ENCODE measurements at regions not wholly inside any gene's neighbourhood (a gene's known extent, or its start where the extent isn't known, plus 50 kb on each side); places are given as distances from the start of the nearest gene placed in this dataset.
"Not testable (repeated sequence)": the region's sequence is repeated elsewhere in the genome, so short reads cannot be mapped to it uniquely, and the experiment has no call there.

DNA sequence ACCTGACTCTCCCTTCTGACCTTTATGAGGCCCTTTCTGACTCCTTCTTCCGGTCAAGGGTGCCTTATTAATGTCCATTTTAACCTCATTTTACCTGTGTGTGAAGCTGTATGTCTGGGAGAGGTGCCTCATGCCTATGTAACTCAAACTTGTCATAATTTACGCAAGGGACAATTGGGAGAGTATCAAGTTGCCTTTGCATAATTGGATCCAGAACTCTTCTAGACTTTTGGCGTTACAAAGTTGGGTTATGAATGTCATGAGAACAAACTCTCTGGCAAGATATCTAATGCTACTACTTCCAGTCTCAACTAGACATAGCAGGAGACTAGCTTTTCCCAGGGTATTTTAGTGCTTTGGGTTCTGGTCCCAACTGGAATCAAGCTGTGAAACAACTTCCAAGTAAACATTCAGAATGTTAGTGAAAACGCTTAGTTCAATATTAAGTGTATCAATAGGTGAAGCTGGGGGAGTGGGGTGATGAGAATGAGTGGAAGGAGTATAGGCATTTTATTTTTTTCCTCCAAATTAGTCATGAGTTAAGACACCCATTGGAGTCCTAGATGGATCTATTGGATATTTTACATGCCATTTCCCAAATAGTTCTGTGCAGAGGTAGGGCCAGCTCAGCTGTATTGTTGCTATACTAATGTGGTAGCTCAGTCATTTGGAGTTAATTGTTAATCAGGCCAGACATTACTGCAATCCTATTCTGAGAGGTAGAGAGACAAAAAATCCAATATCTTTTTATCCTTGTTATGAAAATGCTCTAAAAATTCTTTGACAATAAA, 159.9 kb downstream of the TFAP2B start:
- Mint-ChIP-seq H3K27ac (no peak overlapping the region), H3K9me3 (peaks cover 0 to 12% of the 10 kb centered on the region in 2 donors), H3K36me3 (no peaks in the 10 kb centered on the region)
- ATAC-seq = no peak
- no peak for DNase-seq (ENCODE audit: low spot score in 2 of 2)

- no peak for ATAC-seq
- no peak for DNase-seq (ENCODE audit: low spot score in 2 of 2)
- Mint-ChIP-seq H3K36me3 (no peaks in the 10 kb centered on the region), H3K9me3 (peaks cover 1 to 12% of the 10 kb centered on the region in 2 donors), H3K27ac (no peak overlapping the region)
These were observed 160.5 kb downstream of the TFAP2B start for GRCh38 chr6:50979171-50979525.

- H3K36me3 Mint-ChIP-seq = no peaks in the 10 kb centered on the region
- no peak overlapping the region for H3K27ac Mint-ChIP-seq
These were observed 165.5 kb downstream of the TFAP2B start for GRCh38 chr6:50984135-50984534.

DNA sequence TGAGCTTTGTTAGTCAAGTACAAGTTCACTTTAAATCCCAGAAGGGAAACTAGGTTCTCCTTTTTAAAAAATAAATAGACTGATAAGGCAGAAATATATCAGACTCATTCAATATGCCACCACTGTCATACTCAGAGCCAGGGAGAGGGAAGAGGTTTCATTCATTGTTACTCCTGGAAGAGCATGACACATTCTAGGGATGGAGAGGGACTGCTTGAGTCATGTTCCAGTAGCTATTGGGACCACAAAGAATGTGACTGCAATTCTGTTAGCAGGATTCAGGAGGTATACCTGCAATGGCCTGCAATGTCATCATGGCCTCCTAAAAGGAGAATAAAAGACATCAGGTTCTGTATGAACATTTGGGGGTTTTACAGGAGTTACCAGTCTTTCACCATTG, 167.6 kb downstream of the TFAP2B start:
- Mint-ChIP-seq H3K27ac (no peak overlapping the region), H3K36me3 (no peaks in the 10 kb centered on the region), H3K9me3 (peaks cover 8 to 10% of the 10 kb centered on the region in 2 donors)
- ATAC-seq = no peak
- DNase-seq (ENCODE audit: low spot score in 2 of 2) = no peak

More at GRCh38 chr6:50984135-50984534, 165.5 kb downstream of the TFAP2B start:
- H3K9me3 Mint-ChIP-seq = peaks cover 10 to 12% of the 10 kb centered on the region in 2 donors
- ATAC-seq = no peak
- no peak for DNase-seq (ENCODE audit: low spot score in 2 of 2)

- no peak overlapping the region for H3K27ac Mint-ChIP-seq
- H3K9me3 Mint-ChIP-seq = peaks cover 8 to 14% of the 10 kb centered on the region in 2 donors
- DNase-seq (ENCODE audit: low spot score in 2 of 2) (no peak), ATAC-seq (no peak)
- H3K36me3 Mint-ChIP-seq = no peaks in the 10 kb centered on the region
These were observed 170.5 kb downstream of the TFAP2B start for GRCh38 chr6:50989123-50989522.

- no peak overlapping the region for H3K27ac Mint-ChIP-seq
- DNase-seq (ENCODE audit: low spot score in 2 of 2) (no peak), ATAC-seq (no peak)
- peaks cover 5 to 8% of the 10 kb centered on the region in 2 donors for H3K9me3 Mint-ChIP-seq
- H3K36me3 Mint-ChIP-seq = no peaks in the 10 kb centered on the region
These were observed 172.2 kb downstream of the TFAP2B start for GRCh38 chr6:50990750-50991446.

- DNase-seq (ENCODE audit: low spot score in 2 of 2) (no peak), ATAC-seq (no peak)
- peaks cover 4 to 5% of the 10 kb centered on the region in 2 donors for H3K9me3 Mint-ChIP-seq
- H3K36me3 Mint-ChIP-seq = no peaks in the 10 kb centered on the region
- H3K27ac Mint-ChIP-seq = no peak overlapping the region
These were observed 173.6 kb downstream of the TFAP2B start for GRCh38 chr6:50992232-50992631.

DNA sequence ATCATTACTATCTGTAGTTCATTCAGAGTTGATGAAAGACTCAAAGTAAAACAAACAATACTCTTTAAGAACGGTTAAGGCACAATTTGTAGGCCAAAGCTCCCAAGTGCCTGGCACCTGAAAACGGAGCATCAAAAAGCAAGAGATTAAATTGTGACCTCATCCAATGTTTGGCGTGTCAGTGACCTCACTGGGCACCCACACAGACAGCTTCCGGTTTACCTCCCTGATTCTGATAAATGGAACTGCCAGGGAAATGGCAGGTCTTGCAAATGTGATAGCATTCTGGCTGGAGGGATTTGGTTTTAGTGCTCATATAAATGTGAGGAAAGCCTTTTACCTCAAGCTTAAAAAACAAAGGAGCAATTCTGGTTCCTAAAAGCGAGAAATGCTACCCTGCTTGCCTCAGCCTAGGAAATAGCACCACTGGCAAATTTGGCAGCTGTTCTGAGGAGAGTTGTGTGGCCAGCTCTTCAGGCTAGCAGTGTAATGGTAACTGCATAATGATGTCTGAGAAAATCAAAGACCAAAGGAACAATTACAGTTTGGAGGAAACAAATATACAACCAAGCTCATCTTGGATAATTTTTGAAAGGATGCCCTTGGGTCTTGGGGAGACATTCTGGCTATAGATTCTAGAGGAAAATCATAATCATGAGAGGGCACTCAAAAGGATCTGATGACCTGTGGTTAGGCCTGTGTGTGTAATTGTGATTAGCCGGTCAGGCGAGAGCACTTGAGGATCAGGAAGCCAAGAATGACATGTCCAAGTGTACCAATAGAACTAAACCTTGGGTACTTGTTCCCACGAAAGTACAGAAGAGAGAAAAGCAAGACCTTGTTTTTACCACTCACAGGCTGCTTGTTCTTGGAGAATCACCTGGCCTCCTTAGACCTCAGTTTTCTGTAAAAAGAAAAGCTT, 174.3 kb downstream of the TFAP2B start:
- Mint-ChIP-seq H3K36me3 (no peaks in the 10 kb centered on the region), H3K9me3 (peaks cover 5 to 8% of the 10 kb centered on the region in 2 donors), H3K27ac (no peak overlapping the region)
- ATAC-seq = no peak
- no peak for DNase-seq (ENCODE audit: low spot score in 2 of 2)

DNA sequence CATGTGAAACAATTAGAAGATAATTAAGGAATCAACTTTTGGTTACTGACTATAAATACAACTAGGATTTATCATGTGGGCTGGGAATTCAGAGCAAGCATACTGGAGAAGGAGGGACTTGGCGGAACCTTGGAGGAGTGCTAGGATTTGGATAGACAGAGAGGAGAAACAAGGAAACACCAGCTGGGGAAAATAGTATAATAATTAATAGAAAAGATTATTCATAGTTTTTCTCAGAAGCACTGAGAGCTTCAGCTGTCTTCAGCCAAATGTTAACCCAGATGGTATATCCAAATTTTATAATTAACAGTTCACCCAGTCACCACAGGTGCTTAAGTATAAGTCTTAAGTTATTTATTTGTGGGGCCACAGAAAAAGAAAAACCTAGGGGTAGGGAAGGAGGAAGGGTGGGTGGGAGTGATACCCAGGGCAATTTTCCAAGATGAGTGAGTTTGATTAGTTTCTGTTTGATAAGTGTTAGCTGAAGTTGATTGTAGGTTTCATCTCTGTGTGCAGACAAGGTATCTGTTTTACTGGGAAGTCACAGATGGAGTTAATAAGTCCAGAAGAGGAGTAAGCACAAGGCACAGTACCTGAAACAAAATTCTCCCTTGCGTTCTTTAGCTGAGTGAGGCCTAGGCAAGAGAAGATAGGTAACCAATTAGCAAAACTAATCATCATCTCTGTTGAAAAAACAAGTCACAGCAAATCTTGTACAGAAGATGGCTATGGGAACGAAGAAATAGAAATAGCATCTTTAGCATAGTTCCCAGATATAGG, 175.5 kb downstream of the TFAP2B start:
- Mint-ChIP-seq H3K27ac (no peak overlapping the region), H3K9me3 (peaks cover 5 to 8% of the 10 kb centered on the region in 2 donors), H3K36me3 (no peaks in the 10 kb centered on the region)
- DNase-seq (ENCODE audit: low spot score in 2 of 2) (no peak), ATAC-seq (no peak)

DNA sequence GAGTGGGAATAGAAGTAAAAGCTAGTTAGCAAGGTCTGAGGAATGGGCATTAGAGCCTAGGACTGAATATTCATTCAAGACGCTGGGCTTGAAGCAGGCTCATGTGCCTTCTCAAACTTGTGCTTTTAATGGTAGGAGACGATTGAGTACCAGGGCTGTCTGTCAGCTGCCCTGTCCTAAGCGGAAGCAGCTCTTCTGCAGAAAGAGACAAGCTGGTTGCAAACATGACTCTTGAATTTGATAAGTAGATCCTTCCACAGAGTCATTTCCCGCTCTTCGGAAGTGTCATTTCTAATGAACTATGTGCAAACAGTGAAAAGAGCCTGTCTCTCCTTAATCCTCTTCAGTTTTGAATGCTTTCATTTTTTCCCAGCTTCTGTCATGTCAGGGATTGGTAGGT, 176.4 kb downstream of the TFAP2B start:
- H3K9me3 Mint-ChIP-seq = peaks cover 6 to 8% of the 10 kb centered on the region in 2 donors
- H3K36me3 Mint-ChIP-seq = no peaks in the 10 kb centered on the region
- no peak for DNase-seq (ENCODE audit: low spot score in 2 of 2)
- H3K27ac Mint-ChIP-seq = no peak overlapping the region
- no peak for ATAC-seq

GRCh38 chr6:50998905-50999304, 180.2 kb downstream of the TFAP2B start:
- DNase-seq (ENCODE audit: low spot score in 2 of 2) (no peak), ATAC-seq (no peak)
- no peak overlapping the region for H3K27ac Mint-ChIP-seq
- peaks cover 9 to 19% of the 10 kb centered on the region in 2 donors for H3K9me3 Mint-ChIP-seq
- no peaks in the 10 kb centered on the region for H3K36me3 Mint-ChIP-seq

- Mint-ChIP-seq H3K27ac (no peak overlapping the region), H3K36me3 (no peaks in the 10 kb centered on the region), H3K9me3 (peaks cover 12 to 19% of the 10 kb centered on the region in 2 donors)
- no peak for DNase-seq (ENCODE audit: low spot score in 2 of 2)
- ATAC-seq = no peak
These were observed 182.7 kb downstream of the TFAP2B start for GRCh38 chr6:51001399-51001798.

DNA sequence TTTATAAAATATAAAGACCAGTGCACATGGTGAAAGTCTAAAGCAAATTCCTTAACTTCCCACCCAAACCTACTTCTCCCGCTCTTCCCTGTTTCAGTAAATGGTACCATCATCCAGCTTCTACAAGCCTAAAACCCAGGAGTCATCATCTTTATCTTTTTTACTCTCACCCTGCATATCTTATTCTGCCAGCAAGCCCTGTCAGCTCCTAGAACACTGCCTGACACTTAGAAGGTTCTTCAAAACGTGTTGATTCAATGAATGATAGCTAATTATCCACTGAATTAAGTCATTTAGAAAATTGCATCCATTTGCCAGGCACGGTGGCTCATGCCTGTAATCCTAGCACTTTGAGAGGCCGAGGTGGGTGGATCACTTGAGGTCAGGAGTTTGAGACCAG, 185.7 kb downstream of the TFAP2B start:
- H3K36me3 Mint-ChIP-seq = no peaks in the 10 kb centered on the region
- DNase-seq (ENCODE audit: low spot score in 2 of 2) = no peak
- H3K9me3 Mint-ChIP-seq = peaks cover 8 to 25% of the 10 kb centered on the region in 2 donors
- no peak overlapping the region for H3K27ac Mint-ChIP-seq
- ATAC-seq = no peak

- DNase-seq (ENCODE audit: low spot score in 2 of 2) (no peak), ATAC-seq (no peak)
- peaks cover 3 to 18% of the 10 kb centered on the region in 2 donors for H3K9me3 Mint-ChIP-seq
- H3K27ac Mint-ChIP-seq = no peak overlapping the region
- H3K36me3 Mint-ChIP-seq = no peaks in the 10 kb centered on the region
These were observed 187.1 kb downstream of the TFAP2B start for GRCh38 chr6:51005779-51006178.

GRCh38 chr6:51007237-51007636, 188.6 kb downstream of the TFAP2B start:
- Mint-ChIP-seq H3K36me3 (no peaks in the 10 kb centered on the region), H3K9me3 (peaks cover 3 to 6% of the 10 kb centered on the region in 2 donors), H3K27ac (no peak overlapping the region)
- no peak for DNase-seq (ENCODE audit: low spot score in 2 of 2)
- no peak for ATAC-seq

GRCh38 chr6:51008693-51009092, 190.0 kb downstream of the TFAP2B start:
- DNase-seq (ENCODE audit: low spot score in 2 of 2); H3K36me3 Mint-ChIP-seq; ATAC-seq; H3K9me3 Mint-ChIP-seq; H3K27ac Mint-ChIP-seq: not testable (repeated sequence)

All from activated naive CD4-positive, alpha-beta T cell treated with anti-CD3 and anti-CD28 coated beads, Interleukin-2, amount 50 U/mL, for 72 hours (primary cell).